K562 (cell line): ENCODE measurements at regions not wholly inside any gene's neighbourhood (a gene's known extent, or its start where the extent isn't known, plus 50 kb on each side); places are given as distances from the start of the nearest gene placed in this dataset.

Source experiments
- ATAC-seq: fragments of 200-7000 bp; cut with Tn5 transposase; 3 replicates; pipeline ENCODE4 v1.9.1; 2020; ENCODE audit warnings: moderate library complexity
- BruUV-seq: library from RNA; stranded (reverse); fragments of 400-500 nt; replicated peaks from 2 replicates; lab custom pipeline; 2021; lab: Mats Ljungman, UMichigan
- CTCF ChIA-PET: fragments of 300-600 bp; formaldehyde crosslinking; extraction: SDS; loops from one replicate; lab custom pipeline; 2021; ENCODE audit warnings: low intra/inter-chr PET ratio; lab: Yijun Ruan, JAX
- POLR2A ChIA-PET: fragments of 300-600, 350-650 bp; sonication (Branson Sonifier 250); formaldehyde crosslinking; extraction: SDS; loops from one replicate; lab custom pipeline; 2021; ENCODE audit warnings: antibody characterized with exemption, inconsistent platforms; lab: Yijun Ruan, JAX
- DNase-seq, 4 experiments: peaks; one replicate each; pipeline versions ENCODE4 v3.0.0 to v3.0.0-alpha.2; 2011 to 2018; ENCODE audit warnings: low spot score in 3 of 4, mixed read lengths in 3 of 4; ENCODE audit errors: extremely low read depth in 1 of 4
- FAIRE-seq: peaks from 2 replicates; lab custom pipeline; 2011; peaks lifted over from hg19 to GRCh38; lab: Jason Lieb, UNC
- H2AFZ ChIP-seq: 2 replicates; pipeline ENCODE4 v1.6.0; 2011; ENCODE audit warnings: low read depth, low read length, control low read depth, inconsistent platforms
- H3K27ac ChIP-seq: fragments of 200-600 bp; 3 replicates; pipeline ENCODE4 v1.8.0; 2011; ENCODE audit warnings: low read depth, mild to moderate bottlenecking, control low read depth, inconsistent platforms, low read length, moderate library complexity, mixed read lengths; ENCODE audit errors: extremely low read depth
- H3K27me3 ChIP-seq, 2 experiments: fragments of 300-600 bp in 1 of 2; 2 replicates in 1 of 2; 3 replicates in 1 of 2; pipeline versions ENCODE4 v1.6.0 to v1.8.0; 2011; ENCODE audit warnings: inconsistent platforms in 2 of 2, low read length in 2 of 2, mild to moderate bottlenecking in 1 of 2, mixed read lengths in 1 of 2, moderate library complexity in 1 of 2; ENCODE audit not compliant: control insufficient read depth in 2 of 2, insufficient read depth in 2 of 2
- H3K36me3 ChIP-seq: fragments of 300-600 bp; 3 replicates; pipeline ENCODE4 v1.8.0; 2011; ENCODE audit warnings: mild to moderate bottlenecking, low read length, inconsistent platforms; ENCODE audit not compliant: control insufficient read depth, insufficient read depth
- H3K4me1 ChIP-seq, 2 experiments: fragments of 200-600 bp in 1 of 2; replicated peaks in 1 of 2; 2 replicates in 1 of 2; 3 replicates in 1 of 2; pipeline versions ENCODE4 v1.5.1 to v1.8.0; 2011; ENCODE audit warnings: inconsistent platforms in 2 of 2, low read length in 2 of 2, mild to moderate bottlenecking in 1 of 2, mixed read lengths in 1 of 2, moderate library complexity in 1 of 2; ENCODE audit not compliant: control insufficient read depth in 2 of 2, insufficient read depth in 2 of 2
- H3K4me2 ChIP-seq: 2 replicates; pipeline ENCODE4 v1.6.1; 2011; ENCODE audit warnings: low read length, control low read depth, inconsistent platforms, mixed read lengths; ENCODE audit not compliant: insufficient read depth
- H3K4me3 ChIP-seq: fragments of 200-600 bp; sonication (generic), shearing (Covaris generic); 2 replicates; pipeline ENCODE4 v1.5.1; 2016; ENCODE audit warnings: control low read depth, inconsistent platforms
- H3K79me2 ChIP-seq: fragments of 200-600 bp; 3 replicates; pipeline ENCODE4 v1.8.0; 2011; ENCODE audit warnings: low read length, inconsistent platforms; ENCODE audit not compliant: control insufficient read depth, insufficient read depth
- H3K9ac ChIP-seq, 2 experiments: 2 replicates each; pipeline versions ENCODE4 v1.6.0 to v1.6.1; 2011; ENCODE audit warnings: low read depth in 2 of 2, low read length in 2 of 2, control low read depth in 1 of 2, inconsistent platforms in 1 of 2, mild to moderate bottlenecking in 1 of 2, mixed read lengths in 1 of 2; ENCODE audit not compliant: insufficient read depth in 1 of 2
- H3K9me1 ChIP-seq: one replicate; pipeline ENCODE4 v1.6.0; 2011; ENCODE audit warnings: inconsistent platforms, mild to moderate bottlenecking, low read length, moderate library complexity; ENCODE audit not compliant: control insufficient read depth, insufficient read depth
- H3K9me3 ChIP-seq: replicated peaks from 2 replicates; pipeline ENCODE4 v1.5.1; 2011; ENCODE audit warnings: low read depth, low read length, inconsistent platforms; ENCODE audit not compliant: control insufficient read depth, insufficient read depth
- H4K20me1 ChIP-seq: replicated peaks from 2 replicates; pipeline ENCODE4 v1.6.1; 2011; ENCODE audit warnings: low read length, inconsistent platforms, mixed read lengths; ENCODE audit not compliant: control insufficient read depth, insufficient read depth
- BRD4 ChIP-seq: fragments of 200-600 bp; sonication (generic); IDR thresholded peaks from 2 replicates; pipeline ENCODE4 v1.6.1; 2017; ENCODE audit warnings: inconsistent platforms
- FIP1L1 ChIP-seq: fragments of 200-400 bp; formaldehyde crosslinking; IDR thresholded peaks from 2 replicates; pipeline ENCODE4 v1.6.1; 2018; ENCODE audit warnings: mild to moderate bottlenecking, low read depth, low read length; ENCODE audit not compliant: poor library complexity, severe bottlenecking
- HDAC6 ChIP-seq: IDR thresholded peaks from 2 replicates; pipeline ENCODE4 v1.6.1; 2012; ENCODE audit warnings: low read depth, mild to moderate bottlenecking, control low read depth, inconsistent platforms, low read length, moderate library complexity
- HMBOX1 ChIP-seq: sonication (generic); IDR thresholded peaks from 2 replicates; pipeline ENCODE4 v1.6.1; 2016
- LARP7 ChIP-seq: fragments of 450-650 bp; IDR thresholded peaks from 2 replicates; pipeline ENCODE4 v1.6.1; 2016
- POLR3A ChIP-seq: IDR thresholded peaks from 2 replicates; pipeline ENCODE4 v1.6.1; 2011; ENCODE audit warnings: borderline replicate concordance, mild to moderate bottlenecking, moderate library complexity; ENCODE audit not compliant: insufficient read length, insufficient read depth; ENCODE audit errors: extremely low read depth
- RBM22 ChIP-seq: fragments of 200-400 bp; formaldehyde crosslinking; IDR thresholded peaks from 2 replicates; pipeline ENCODE4 v1.6.1; 2018; ENCODE audit warnings: low read length, low read depth; ENCODE audit not compliant: poor library complexity, severe bottlenecking
- SETDB1 ChIP-seq: IDR thresholded peaks from one replicate; pipeline ENCODE4 v1.6.1; 2012; ENCODE audit warnings: low read length, control low read depth, inconsistent platforms
- SMARCA4 ChIP-seq: fragments of 450-650 bp; IDR thresholded peaks from 2 replicates; pipeline ENCODE4 v1.6.1; 2016
- SNRNP70 ChIP-seq: fragments of 200-400 bp; formaldehyde crosslinking; optimal IDR thresholded peaks from 2 replicates; pipeline ENCODE3; 2017; ENCODE audit warnings: low read depth, low read length
- SUPT5H ChIP-seq: fragments of 450-650 bp; IDR thresholded peaks from 2 replicates; pipeline ENCODE4 v1.6.1; 2016
- THRAP3 ChIP-seq: fragments of 450-650 bp; IDR thresholded peaks from 2 replicates; pipeline ENCODE4 v1.6.1; 2016; ENCODE audit warnings: mild to moderate bottlenecking, inconsistent platforms, borderline replicate concordance
- TRIM24 ChIP-seq, 2 experiments: fragments of 450-650 bp; IDR thresholded peaks; 2 replicates each; pipeline ENCODE4 v1.6.1; 2016
- TSHZ1 ChIP-seq: fragments of 250-450 bp; sonication (Bioruptor Pico); IDR thresholded peaks from 2 replicates; pipeline ENCODE4 v1.4.0; 2020; ENCODE audit warnings: mild to moderate bottlenecking, moderate library complexity
- ZNF143 ChIP-seq: sonication (generic); formaldehyde crosslinking; IDR thresholded peaks from 2 replicates; pipeline ENCODE4 v1.9.0; 2022; ENCODE audit warnings: mild to moderate bottlenecking, missing genetic modification reagents
- WGBS: fragments of 100-300 bp; shearing (Covaris generic); methylation state at CpG from one replicate; pipeline ENCODE4 v1.1.6; 2016; ENCODE audit warnings: low coverage, mixed read lengths; ENCODE audit not compliant: insufficient coverage; ENCODE audit errors: missing lambda C conversion rate; 5-methylcytosine and 5-hydroxymethylcytosine counted together
- in situ Hi-C: fragments of 300-500 bp; cut with MboI; formaldehyde crosslinking; loops from 4 replicates; pipeline ENCODE4 v1.15.0; 2018; ENCODE audit warnings: inconsistent platforms, mixed read lengths
- intact Hi-C: fragments of 100-400 bp; cut with micrococcal nuclease; formaldehyde crosslinking; loops from 2 replicates; pipeline ENCODE4 v1.14.2; 2022

GRCh38 chr1:221234791-221235190, 355.5 kb downstream of the HLX start:
- no peak overlapping the region for H3K9ac ChIP-seq
- H3K79me2 ChIP-seq: no peaks in the 10 kb centered on the region
- no peaks in the 10 kb centered on the region for H4K20me1 ChIP-seq
- no peaks in the 10 kb centered on the region for H3K9me1 ChIP-seq
- 3% methylated on average over 2 of the region's 2 CpGs for WGBS
- no peak for DNase-seq
- intact Hi-C loops: no loop called here
- H2AFZ ChIP-seq: no peak overlapping the region
- BruUV-seq: no TSS peak
- H3K36me3 ChIP-seq: no peaks in the 10 kb centered on the region
- ChIA-PET CTCF (no interaction called here), POLR2A (no interaction called here)
- H3K27ac ChIP-seq: no peak overlapping the region
- in situ Hi-C loops: no loop called here
- no peak for TF ChIP-seq ZNF143 (CRISPR knock-in tag)
- no peak overlapping the region for H3K4me3 ChIP-seq
- H3K4me1 ChIP-seq: no peaks in the 10 kb centered on the region
- no peaks in the 10 kb centered on the region for H3K27me3 ChIP-seq
- no peak for ATAC-seq
- no peak for FAIRE-seq
- no peak overlapping the region for H3K4me2 ChIP-seq
- H3K9me3 ChIP-seq: no peaks in the 10 kb centered on the region

GRCh38 chr1:221237587-221237986, 358.3 kb downstream of the HLX start:
- no peaks in the 10 kb centered on the region for H3K27me3 ChIP-seq
- BruUV-seq: no TSS peak
- no peak overlapping the region for H3K9ac ChIP-seq
- H3K79me2 ChIP-seq: no peaks in the 10 kb centered on the region
- no peaks in the 10 kb centered on the region for H3K9me1 ChIP-seq
- in situ Hi-C loops: no loop called here
- WGBS: 2% methylated on average over 3 of the region's 3 CpGs
- H3K9me3 ChIP-seq: no peaks in the 10 kb centered on the region
- H4K20me1 ChIP-seq: no peaks in the 10 kb centered on the region
- H3K36me3 ChIP-seq: no peaks in the 10 kb centered on the region
- ChIA-PET CTCF (no interaction called here), POLR2A (no interaction called here)
- no peak overlapping the region for H2AFZ ChIP-seq
- no peak for FAIRE-seq
- no peak overlapping the region for H3K4me3 ChIP-seq
- H3K4me1 ChIP-seq: no peaks in the 10 kb centered on the region
- no peak overlapping the region for H3K4me2 ChIP-seq
- DNase-seq: no peak
- intact Hi-C loops: no loop called here
- ATAC-seq: no peak
- no peak overlapping the region for H3K27ac ChIP-seq
- no peak for TF ChIP-seq FIP1L1
- no peak for TF ChIP-seq POLR3A
- no peak for TF ChIP-seq RBM22
- no peak for TF ChIP-seq THRAP3
- TF ChIP-seq HDAC6: no peak
- no peak for TF ChIP-seq HMBOX1
- no peak for TF ChIP-seq SNRNP70
- TF ChIP-seq BRD4: no peak
- TF ChIP-seq SUPT5H: no peak
- no peak for TF ChIP-seq SMARCA4
- no peak for TF ChIP-seq LARP7
- TF ChIP-seq SETDB1: no peak
- no peak for TF ChIP-seq TRIM24 (IDR thresholded peaks at IDR 0.05)
- TF ChIP-seq TSHZ1 (CRISPR knock-in tag): no peak
